GM12892 (cell line): ENCODE measurements at regions not wholly inside any gene's neighbourhood (a gene's known extent, or its start where the extent isn't known, plus 50 kb on each side); places are given as distances from the start of the nearest gene placed in this dataset.

ENCODE experiments used
- POLR2A ChIP-seq: IDR thresholded peaks from 2 replicates; pipeline ENCODE4 v1.6.1; 2011; ENCODE audit warnings: low read depth, low read length, control low read depth
- POLR2AphosphoS5 ChIP-seq: IDR thresholded peaks from 2 replicates; pipeline ENCODE4 v1.6.1; 2011; ENCODE audit warnings: low read depth, low read length, control low read depth
- TAF1 ChIP-seq: IDR thresholded peaks from 2 replicates; pipeline ENCODE4 v1.6.1; 2011; ENCODE audit warnings: low read depth, mild to moderate bottlenecking, control low read depth, low read length, borderline replicate concordance

DNA sequence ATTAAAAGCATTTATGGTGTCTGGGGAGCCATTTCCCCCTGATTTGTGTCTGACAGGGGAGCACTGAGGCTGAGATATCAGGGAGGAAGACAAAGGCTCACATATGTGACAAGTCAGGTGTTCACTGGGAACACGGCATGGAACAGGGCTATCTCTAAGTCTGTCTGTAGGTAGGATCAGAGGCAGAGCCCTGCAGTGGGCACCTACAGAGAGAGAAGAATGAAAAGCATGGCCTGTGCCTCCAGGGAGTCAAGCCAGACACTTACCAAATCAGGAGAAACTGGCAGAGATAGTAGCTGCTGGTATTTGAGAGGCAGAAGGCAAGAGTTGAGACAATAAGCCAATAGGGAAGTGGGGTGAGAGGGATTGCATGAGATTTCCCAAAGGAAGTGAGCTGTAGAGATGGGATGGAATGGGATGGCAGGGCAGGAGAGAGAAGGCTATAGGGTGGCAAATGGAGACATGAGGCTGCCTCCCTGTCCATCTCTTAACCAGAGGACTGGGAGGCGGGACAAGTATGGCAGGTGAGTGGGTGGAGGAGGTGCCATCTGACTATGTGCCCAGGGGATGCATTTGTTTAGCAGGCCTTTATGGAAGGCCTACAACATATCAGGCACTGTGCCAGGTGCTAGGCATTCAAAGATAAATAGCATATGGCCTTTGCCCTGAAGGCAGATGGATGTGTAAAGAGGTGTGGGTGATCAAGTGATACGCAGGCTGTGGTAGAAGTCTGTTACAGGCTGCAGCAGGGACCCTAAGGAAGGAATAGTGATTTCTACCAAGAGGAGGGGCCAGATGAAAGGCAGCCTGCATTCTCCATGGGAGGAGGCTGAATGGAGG lies 136.2 kb upstream of the IPO9 start:
- TF ChIP-seq POLR2A (no peak), POLR2AphosphoS5 (no peak), TAF1 (no peak)
